Inflammatory macrophage treated with lipopolysaccharide for 4 hours (primary cell): ENCODE measurements at regions not wholly inside any gene's neighbourhood (a gene's known extent, or its start where the extent isn't known, plus 50 kb on each side); places are given as distances from the start of the nearest gene placed in this dataset.
"Not testable (repeated sequence)": the region's sequence is repeated elsewhere in the genome, so short reads cannot be mapped to it uniquely, and the experiment has no call there.

Experiments
- DNase-seq: peaks from one replicate; pipeline ENCODE4 v3.0.0-alpha.2; 2020

DNA sequence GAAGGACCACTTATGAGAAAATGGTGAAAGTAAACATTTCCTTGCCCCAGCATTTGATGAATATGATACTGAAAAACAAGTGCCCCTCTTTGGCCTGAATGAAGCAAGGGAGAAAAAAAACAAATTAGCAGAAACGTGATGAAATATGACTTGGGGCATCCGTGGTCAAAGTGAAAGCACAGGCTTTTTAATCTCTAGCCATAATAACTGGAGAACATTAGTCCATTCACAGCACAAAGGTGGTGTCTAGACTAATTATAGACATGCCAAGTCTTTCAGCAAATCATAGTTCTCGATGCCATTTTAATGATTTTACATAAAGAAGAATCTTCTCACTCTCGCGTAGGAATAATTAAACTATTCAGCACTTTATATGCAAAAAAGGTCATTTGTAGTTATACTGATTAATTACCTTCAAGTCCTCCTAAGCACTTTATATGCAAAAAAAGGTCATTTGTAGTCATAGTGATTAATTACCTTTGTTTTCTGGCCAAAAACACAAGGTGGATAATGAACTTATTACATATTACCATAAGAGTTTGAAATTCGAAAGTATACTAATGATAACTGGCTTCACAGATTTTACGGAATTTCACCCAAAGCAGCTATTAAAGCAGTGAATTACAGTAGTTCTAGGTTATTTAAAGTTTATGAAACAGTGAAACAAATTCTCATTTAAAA, 121.6 kb downstream of the ZNF22 start:
- DNase-seq = not testable (repeated sequence)

DNA sequence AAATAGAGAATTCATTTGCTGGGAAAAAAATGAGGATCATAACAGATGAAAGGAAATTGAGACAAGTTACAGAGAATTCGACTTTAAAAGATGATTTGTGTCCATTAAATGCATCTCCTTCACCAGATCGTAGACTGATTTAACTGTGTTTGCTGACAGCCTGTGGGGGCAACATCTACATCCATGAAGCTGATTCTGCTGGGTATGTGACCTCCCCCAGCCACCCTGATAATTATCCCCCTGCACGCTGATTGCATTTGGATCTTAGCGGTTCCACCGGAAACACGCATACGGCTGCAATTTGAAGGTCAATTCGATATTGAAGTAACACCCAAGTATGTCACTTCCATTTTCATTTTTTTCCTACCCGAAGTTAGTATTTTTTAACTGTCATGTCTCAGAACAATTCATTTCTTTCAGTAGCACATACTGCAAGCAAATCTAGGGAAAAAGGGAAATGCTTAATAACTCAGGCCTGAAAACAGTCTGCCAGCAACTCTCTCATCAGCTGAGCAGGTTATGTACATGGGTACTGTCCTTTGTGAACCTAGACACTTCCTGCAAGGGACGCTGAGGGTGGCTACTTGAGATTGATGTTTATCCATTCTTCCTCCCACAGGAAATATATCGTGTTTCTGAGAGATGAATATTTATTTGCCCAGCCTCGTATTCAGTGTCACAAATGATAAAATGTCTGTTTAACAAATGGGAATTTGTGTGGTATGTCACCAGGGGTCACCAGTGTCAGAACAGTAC, 134.9 kb downstream of the ZNF22 start:
- no peak for DNase-seq

GRCh38 chr10:45136256-45136655, 135.5 kb downstream of the ZNF22 start:
- DNase-seq = no peak

GRCh38 chr10:45144326-45145070, 143.8 kb downstream of the ZNF22 start:
- DNase-seq = peak; percentile 85

DNA sequence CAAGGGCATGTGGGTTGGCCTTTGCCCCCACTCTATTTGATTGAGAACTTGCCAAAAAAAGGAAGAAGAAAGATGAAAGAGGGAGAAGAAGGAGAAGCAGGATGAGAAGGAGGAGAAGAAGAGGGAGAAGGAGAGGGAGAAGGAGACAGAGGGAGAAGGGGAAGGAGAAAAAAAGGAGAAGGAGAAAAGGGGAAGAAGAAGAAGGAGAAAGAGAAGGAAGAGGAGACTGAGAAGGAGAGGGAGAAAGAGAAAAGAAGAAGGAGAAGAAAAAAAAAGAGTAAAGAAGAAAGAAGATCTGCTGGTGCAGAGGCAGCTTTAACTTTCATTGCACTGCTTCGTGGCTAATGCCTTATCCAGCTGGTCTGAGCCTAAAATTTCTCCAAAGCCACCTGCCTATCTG, 144.4 kb downstream of the ZNF22 start:
- not testable (repeated sequence) for DNase-seq

- no peak for DNase-seq
These were observed 146.3 kb downstream of the ZNF22 start for GRCh38 chr10:45147000-45147399.

GRCh38 chr10:45150997-45151396, 150.3 kb downstream of the ZNF22 start:
- DNase-seq = no peak

- no peak for DNase-seq
These were observed 150.9 kb downstream of the ZNF22 start for GRCh38 chr10:45151467-45152214.

- DNase-seq = peak; percentile 52
These were observed 152.0 kb downstream of the ZNF22 start for GRCh38 chr10:45152726-45153125.

DNA sequence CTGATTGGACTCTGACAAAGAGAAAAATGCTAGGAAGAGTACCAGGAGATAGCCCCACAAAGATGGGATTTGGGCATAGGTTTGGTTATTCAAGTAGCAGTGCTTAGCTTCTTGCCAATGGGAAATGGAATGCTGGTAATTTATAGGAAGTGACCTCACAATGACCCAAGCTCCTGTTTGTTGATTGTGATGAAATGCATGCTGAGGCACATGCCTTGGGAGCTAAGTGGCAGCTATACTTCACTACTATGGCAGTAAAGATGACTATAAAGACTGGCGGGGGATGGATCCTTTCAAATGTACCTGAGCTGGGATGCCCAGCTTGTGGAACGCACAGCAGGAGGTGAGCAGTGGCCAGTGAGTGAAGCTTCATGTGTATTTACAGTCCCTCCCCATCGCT, 153.8 kb downstream of the ZNF22 start:
- DNase-seq = peak; percentile 31

DNA sequence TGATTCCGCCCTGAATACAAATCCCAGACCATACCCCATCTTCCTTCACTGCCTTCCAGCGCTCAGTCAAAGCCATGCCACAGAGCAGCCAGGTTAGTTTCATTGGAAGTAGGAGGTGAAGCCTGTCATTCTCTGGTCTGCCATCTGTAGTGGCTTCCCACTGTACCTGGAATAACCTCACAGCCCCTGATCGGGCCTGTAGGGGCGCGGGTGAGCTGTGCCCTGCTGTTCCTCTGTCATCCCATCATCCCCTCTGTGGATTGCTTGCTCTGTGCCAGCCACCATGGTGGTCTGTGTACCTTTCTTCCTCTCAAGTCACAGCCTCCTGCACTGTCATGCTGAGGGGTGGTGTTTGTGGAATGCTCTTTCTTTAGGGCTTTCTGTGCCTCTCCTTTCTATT, 155.1 kb downstream of the ZNF22 start:
- no peak for DNase-seq

GRCh38 chr10:45160271-45160670, 155.1 kb downstream of the OR13A1 start:
- DNase-seq = peak; percentile 93

- DNase-seq = no peak
These were observed 152.0 kb downstream of the OR13A1 start for GRCh38 chr10:45163315-45163975.

DNA sequence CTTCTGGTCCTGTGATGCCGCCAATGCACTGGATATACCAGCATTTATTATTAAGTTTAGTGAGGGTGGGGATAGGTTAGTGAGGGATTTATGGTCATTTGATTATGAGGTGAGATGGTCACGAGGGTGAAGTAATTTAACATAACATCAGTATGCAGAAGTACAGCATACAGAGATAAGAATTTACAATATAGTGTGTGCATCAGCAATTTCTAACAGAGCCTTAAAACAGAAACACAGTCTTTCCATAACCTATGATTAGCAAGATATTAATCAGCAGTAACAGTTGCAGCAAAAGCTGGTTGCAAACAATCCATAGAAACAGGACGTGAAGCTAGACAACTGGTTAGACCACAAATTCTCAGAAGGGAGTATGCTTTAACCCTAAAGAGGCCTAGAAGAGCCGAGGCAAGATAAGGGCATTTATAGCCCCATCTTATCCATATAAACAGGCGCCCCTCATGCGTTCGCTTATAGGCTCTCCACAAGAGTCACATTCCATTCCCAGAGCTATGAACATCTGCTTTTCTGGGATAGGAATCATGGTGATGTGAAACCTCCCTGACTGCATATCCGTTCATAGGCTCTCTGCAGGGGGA, 139.8 kb downstream of the OR13A1 start:
- not testable (repeated sequence) for DNase-seq

GRCh38 chr10:45179691-45180090, 135.7 kb downstream of the OR13A1 start:
- no peak for DNase-seq

DNA sequence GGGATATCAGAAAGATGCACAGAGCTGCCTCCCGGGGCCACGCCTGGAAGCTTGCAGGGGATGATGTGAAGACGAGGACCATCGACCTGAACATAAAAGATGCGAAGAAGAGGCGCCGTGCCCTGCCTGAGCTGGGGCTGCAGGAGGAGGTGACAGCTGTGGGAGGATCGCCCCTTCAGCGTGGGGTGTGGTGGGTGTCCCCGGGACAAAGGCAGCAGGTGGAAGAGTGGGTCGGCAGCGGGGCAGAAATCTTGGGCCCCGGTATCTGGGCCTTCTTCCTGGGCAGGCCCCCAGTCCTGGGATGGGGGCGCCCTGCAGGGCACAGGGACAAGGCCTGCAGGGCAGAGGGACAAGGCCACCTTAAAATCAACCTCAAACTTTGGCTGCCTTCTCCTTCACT, 134.9 kb downstream of the OR13A1 start:
- no peak for DNase-seq

DNA sequence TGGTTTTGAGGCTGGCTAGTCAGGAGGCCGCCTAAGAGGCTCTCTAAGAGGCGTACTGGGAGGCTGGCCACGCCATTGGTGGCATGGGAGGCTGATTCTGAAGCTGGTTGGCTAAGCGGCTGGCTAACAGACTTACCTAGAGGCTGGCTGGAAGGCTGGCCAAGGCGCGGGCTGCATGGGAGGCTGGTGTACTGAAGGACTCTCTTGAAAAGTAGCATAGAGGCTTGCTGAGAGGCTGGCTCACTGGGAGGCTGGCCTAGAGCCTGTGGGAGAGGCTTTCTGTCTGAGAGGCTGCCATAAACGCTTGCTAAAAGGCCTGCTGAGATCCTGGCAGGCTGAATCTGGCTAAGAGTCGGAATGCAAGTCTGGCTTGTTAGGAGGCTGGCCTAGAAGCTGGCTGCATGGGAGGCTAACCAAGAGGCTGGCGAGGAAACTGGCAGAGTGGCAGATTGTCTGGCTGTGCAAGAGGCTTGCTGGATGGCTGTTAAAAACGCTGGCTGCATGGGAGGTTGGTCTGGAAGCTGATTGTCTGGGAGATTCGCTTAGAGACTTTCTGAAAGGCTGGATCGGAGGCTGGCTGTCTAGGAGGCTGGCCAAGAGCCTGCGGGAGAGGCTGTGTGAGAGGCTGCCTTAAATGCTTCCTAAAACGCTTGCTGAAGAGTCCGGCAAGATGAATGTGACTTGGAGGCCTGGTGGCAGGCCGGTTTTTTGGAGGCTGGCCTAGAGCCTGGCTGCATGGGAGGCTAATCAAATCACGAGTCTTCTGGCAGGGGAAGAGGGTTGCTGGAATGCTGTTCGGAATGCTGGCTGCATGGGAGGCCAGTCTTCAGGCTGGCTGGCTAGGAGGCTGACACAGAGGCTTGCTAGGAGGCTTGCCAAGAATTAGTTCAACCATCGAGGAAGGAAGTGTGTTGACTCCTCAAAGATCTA, 134.2 kb downstream of the OR13A1 start:
- no peak for DNase-seq

DNA sequence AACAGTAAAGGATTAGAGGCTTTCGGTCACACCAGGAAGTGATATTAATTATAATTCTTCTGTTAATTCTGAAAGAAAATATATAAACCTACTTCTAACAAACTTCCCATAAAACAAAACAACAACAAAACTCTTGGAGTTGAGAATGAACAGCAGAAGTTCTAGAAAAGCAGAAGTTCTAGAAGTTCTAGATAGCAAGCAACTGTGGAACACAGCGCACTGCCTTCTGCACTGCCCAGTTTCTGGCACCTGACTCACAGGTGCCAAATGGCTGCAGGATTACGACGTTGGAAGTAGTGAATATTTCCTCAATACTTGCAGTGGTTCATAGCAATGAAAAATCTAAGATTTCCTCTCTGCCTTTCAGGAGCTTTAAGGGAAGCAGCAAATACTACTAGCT, 132.2 kb downstream of the OR13A1 start:
- DNase-seq = no peak

- DNase-seq = no peak
These were observed 117.5 kb downstream of the OR13A1 start for GRCh38 chr10:45197816-45198485.

DNA sequence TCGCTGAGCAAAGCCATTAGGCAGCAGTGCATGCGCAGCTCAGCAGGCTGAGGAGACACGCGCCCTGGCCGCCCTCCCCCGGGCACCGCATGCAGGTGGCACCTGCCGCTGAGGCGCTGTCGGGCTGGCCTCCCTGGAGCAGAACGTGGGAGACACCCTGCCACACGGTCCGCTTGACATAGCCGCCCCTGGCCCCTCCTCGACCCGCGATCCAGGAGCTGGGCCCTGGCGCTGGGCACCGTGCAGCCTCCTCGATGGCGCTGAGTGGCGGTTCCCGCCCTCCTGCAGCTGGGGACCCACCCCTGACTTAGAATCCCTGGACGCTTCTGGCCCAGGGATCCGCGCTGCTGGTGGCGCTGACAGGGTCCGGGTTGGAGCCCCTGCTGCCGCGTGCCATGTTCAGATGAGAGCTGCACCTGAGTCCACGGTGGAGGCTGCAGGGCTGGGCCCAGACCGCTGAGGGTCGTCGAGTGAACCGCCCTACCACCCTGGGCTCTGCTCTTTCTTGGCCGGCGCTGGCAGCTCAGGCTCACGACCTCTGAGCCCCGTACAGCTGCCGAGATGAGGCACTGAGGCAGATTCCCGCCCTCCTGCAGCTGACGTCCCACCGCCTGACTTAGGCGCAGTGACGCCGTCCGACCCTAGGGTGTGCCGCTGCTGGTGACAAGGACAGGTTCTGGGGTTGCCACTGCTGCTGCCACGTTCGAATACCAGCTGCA, 116.8 kb downstream of the OR13A1 start:
- no peak for DNase-seq
